Vagina (tissue), 2 donors: ENCODE measurements at regions not wholly inside any gene's neighbourhood (a gene's known extent, or its start where the extent isn't known, plus 50 kb on each side); places are given as distances from the start of the nearest gene placed in this dataset.
"Not testable (repeated sequence)": the region's sequence is repeated elsewhere in the genome, so short reads cannot be mapped to it uniquely, and the experiment has no call there.

Source experiments
- DNase-seq, 2 donors: peaks; one replicate each; pipeline ENCODE4 v3.0.0-alpha.2; 2017; ENCODE audit errors: extremely low spot score in 2 of 2
- H3K27ac ChIP-seq: fragments of 200-600 bp; sonication (generic); one replicate; pipeline ENCODE4 v1.5.1; 2019
- H3K27me3 ChIP-seq: fragments of 200-600 bp; sonication (generic); one replicate; pipeline ENCODE4 v1.5.1; 2019
- H3K36me3 ChIP-seq, 2 donors: fragments of 200-600 bp; sonication (generic); one replicate each; pipeline ENCODE4 v1.5.1; 2017 to 2019
- H3K4me1 ChIP-seq: fragments of 200-600 bp; sonication (generic); one replicate; pipeline ENCODE4 v1.5.1; 2019
- H3K4me3 ChIP-seq, 2 donors: fragments of 200-600 bp; sonication (generic); 1 replicate in 1 of 2; 2 replicates in 1 of 2; pipeline ENCODE4 v1.5.1; 2016 to 2019
- H3K9me3 ChIP-seq: fragments of 200-600 bp; sonication (generic); one replicate; pipeline ENCODE4 v1.5.1; 2019
- CTCF ChIP-seq, 3 experiments: fragments of 450-650 bp in 2 of 3; fragments of 200-600 bp in 1 of 3; sonication (generic) in 1 of 3; IDR thresholded peaks; one replicate each; pipeline ENCODE4 v1.5.1; 2017 to 2019; ENCODE audit warnings: antibody characterized with exemption in 3 of 3, mild to moderate bottlenecking in 2 of 3, moderate library complexity in 2 of 3
- POLR2A ChIP-seq, 2 donors: fragments of 450-650 bp; IDR thresholded peaks; one replicate each; pipeline ENCODE4 v1.6.1; 2017; ENCODE audit warnings: antibody characterized with exemption in 2 of 2, mild to moderate bottlenecking in 2 of 2, moderate library complexity in 2 of 2
- POLR2AphosphoS5 ChIP-seq, 2 donors: sonication (generic); formaldehyde crosslinking; IDR thresholded peaks; one replicate each; pipeline ENCODE4 v1.9.0; 2017; ENCODE audit warnings: antibody characterized with exemption in 2 of 2, mild to moderate bottlenecking in 2 of 2, low read depth in 1 of 2; ENCODE audit not compliant: insufficient read depth in 1 of 2
- intact Hi-C: fragments of 100-400 bp; cut with DNase I; formaldehyde crosslinking; loops from one replicate; pipeline ENCODE4 v1.15.1; 2023

- no peak for TF ChIP-seq POLR2AphosphoS5 (IDR thresholded peaks at IDR 0.05; ENCODE audit: insufficient read depth in 1 of 2, low read depth in 1 of 2)
- TF ChIP-seq CTCF (IDR thresholded peaks at IDR 0.05): no peak
- TF ChIP-seq POLR2A (IDR thresholded peaks at IDR 0.05): no peak
- no peaks in the 10 kb centered on the region for H3K27me3 ChIP-seq
- H3K9me3 ChIP-seq: no peaks in the 10 kb centered on the region
- H3K4me3 ChIP-seq: no peak overlapping the region
- no peaks in the 10 kb centered on the region for H3K4me1 ChIP-seq
- DNase-seq: peak in 1 of 2 donors; percentile 25
- intact Hi-C loops: no loop called here
- H3K36me3 ChIP-seq: no peaks in the 10 kb centered on the region
- no peak overlapping the region for H3K27ac ChIP-seq
These were observed 643.9 kb downstream of the TBC1D22A start for GRCh38 chr22:47406180-47406834.

DNA sequence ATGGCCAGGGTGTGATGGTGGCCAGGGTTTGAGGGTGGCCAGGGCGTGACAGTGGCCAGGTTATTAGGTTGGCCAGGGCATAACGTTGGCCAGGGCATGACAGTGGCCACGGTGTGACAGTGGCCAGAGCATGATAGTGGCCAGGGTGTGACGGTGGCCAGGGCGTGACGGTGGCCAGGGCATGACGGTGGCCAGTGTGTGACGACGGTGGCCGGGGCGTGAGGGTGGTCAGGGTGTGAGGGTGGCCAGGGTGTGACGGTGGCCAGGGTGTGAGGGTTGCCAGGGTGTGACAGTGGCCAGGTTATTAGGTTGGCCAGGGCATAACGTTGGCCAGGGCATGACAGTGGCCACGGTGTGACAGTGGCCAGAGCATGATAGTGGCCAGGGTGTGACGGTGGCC lies 642.8 kb downstream of the TBC1D22A start:
- H3K4me3 ChIP-seq, H3K27me3 ChIP-seq, H3K36me3 ChIP-seq, H3K4me1 ChIP-seq, H3K27ac ChIP-seq, intact Hi-C loops, H3K9me3 ChIP-seq: not testable (repeated sequence)
- DNase-seq: peak in 1 of 2 donors; percentile 34

DNA sequence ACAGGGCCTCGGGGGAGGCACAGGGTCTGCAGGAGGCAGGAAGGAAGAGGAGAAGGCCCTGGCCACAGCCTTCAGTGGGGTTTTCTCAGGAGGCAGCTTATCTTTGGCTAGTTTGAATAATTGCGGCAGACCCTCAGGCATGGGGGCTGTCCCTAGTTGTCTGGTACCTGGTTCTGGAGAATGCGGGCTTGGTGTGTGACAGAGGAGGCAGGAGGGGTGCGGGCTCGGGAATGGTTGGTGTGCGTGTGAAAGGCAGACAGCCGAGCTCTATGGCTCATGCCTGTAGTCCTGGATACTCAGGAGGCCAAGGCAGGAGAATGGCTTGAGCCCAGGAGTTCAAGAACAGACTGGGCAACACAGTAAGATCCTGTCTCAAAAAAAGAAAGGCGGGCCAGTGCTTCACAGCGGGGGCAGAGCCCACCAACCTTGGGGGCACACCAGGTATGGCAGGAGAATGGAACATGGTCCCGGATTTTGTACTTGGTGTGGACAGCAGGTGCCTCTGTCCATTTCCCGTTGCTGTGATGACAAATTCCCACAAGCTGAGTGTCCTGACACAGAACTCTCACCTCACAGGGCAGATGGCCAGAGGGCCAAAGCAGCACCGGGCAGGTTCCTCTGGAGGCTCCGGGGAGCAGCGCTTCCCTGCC lies 640.6 kb downstream of the TBC1D22A start:
- H3K36me3 ChIP-seq: no peaks in the 10 kb centered on the region
- H3K9me3 ChIP-seq: no peaks in the 10 kb centered on the region
- H3K27me3 ChIP-seq: no peaks in the 10 kb centered on the region
- H3K4me1 ChIP-seq: no peaks in the 10 kb centered on the region
- no peak overlapping the region for H3K27ac ChIP-seq
- no peak for DNase-seq
- TF ChIP-seq POLR2A (IDR thresholded peaks at IDR 0.05) (no peak), CTCF (IDR thresholded peaks at IDR 0.05) (no peak), POLR2AphosphoS5 (IDR thresholded peaks at IDR 0.05; ENCODE audit: insufficient read depth in 1 of 2, low read depth in 1 of 2) (no peak)
- H3K4me3 ChIP-seq: no peak overlapping the region
- intact Hi-C loops: no loop called here

GRCh38 chr22:47401976-47402770 lies 639.7 kb downstream of the TBC1D22A start:
- Histone ChIP-seq H3K9me3 (no peaks in the 10 kb centered on the region), H3K27ac (no peak overlapping the region), H3K4me3 (no peak overlapping the region), H3K27me3 (no peaks in the 10 kb centered on the region), H3K36me3 (no peaks in the 10 kb centered on the region), H3K4me1 (no peaks in the 10 kb centered on the region)
- intact Hi-C loops: no loop called here
- no peak for DNase-seq
- TF ChIP-seq POLR2AphosphoS5 (IDR thresholded peaks at IDR 0.05; ENCODE audit: insufficient read depth in 1 of 2, low read depth in 1 of 2) (no peak), POLR2A (IDR thresholded peaks at IDR 0.05) (no peak), CTCF (IDR thresholded peaks at IDR 0.05) (no peak)

DNA sequence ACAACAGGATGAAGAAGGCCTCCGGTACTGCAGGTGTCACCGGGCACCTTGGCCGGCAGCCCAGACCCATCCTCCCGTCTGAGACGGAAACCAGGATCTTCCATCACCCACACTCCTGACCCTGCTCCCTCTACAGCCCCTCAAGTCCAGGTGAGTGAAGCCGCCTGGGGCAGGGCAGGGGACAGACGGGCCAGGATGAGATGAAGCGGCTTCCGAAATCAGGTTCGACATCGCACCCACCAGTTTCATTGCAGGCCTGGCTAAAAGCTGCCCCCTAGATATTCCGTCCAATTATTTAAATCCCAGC lies 639.1 kb downstream of the TBC1D22A start:
- no peaks in the 10 kb centered on the region for H3K9me3 ChIP-seq
- DNase-seq: no peak
- H3K4me1 ChIP-seq: no peaks in the 10 kb centered on the region
- no peaks in the 10 kb centered on the region for H3K36me3 ChIP-seq
- no peak overlapping the region for H3K4me3 ChIP-seq
- H3K27ac ChIP-seq: no peak overlapping the region
- H3K27me3 ChIP-seq: no peaks in the 10 kb centered on the region
- intact Hi-C loops: no loop called here
- TF ChIP-seq POLR2AphosphoS5 (IDR thresholded peaks at IDR 0.05; ENCODE audit: insufficient read depth in 1 of 2, low read depth in 1 of 2) (no peak), CTCF (IDR thresholded peaks at IDR 0.05) (no peak), POLR2A (IDR thresholded peaks at IDR 0.05) (no peak)
